DMS 273 (cell line): ENCODE measurements at regions not wholly inside any gene's neighbourhood (a gene's known extent, or its start where the extent isn't known, plus 50 kb on each side); places are given as distances from the start of the nearest gene placed in this dataset.

Experiments
- DNase-seq: peaks from one replicate; lab custom pipeline; 2025; ENCODE audit not compliant: unreplicated experiment; lab: John Stamatoyannopoulos, UW

DNA sequence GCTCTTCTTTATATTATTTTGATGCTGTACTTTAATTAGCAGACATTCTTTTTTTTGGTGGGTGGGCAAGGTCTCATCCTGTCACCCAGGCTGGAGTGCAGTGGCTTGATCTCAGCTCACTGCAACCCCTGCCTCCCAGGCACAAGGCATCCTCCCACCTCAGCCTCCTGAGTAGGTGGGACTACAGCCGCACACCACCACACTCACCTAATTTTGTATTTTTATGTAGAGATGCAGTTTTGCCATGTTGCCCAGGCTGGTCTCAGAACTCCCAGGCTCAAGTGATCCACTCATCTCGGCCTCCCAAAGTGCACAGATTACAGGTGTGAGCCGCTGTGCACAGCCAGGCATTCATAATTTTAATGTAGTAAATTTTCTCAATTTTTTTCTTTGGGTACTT is 608.1 kb downstream of the ZNF385D start:
- DNase-seq, result no peak

DNA sequence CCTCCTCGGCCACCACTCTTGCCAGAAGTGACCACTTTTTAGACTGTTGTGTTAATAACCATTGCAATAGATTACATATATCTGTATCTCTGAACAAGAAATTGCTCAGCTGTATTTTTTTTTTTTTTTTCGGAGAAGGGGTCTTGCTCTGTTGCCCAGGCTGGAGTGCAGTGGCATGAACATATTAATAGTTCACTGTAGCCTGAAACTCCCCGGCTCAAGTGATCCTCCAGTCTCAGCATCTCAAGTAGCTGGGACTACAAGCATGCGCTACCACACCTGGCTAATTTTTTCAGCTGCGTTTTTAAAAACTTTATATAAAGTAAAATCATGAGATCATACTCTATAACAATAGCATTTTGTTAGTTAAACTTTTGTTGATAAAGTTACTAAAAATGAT is 609.0 kb downstream of the ZNF385D start:
- DNase-seq, result no peak

DNA sequence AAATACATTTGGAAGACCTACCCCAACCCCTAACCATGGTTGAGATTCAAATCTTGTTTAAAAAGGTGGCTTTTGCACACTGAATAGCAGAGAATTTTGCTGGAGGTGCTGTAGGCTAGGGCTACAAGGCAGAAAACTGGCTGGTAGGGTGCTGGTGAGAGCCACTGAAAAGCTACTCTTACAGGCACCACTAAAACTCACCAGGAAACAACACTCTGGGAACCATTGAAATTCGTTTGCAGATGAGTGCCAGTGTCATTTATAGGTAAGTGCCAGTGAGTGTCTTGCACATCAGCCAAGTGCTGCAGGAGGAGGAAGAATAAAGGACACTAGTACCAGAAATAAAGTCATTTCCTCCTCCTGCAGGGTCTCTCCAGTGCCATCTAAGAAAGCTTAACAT is 610.2 kb downstream of the ZNF385D start:
- DNase-seq, result no peak

DNA sequence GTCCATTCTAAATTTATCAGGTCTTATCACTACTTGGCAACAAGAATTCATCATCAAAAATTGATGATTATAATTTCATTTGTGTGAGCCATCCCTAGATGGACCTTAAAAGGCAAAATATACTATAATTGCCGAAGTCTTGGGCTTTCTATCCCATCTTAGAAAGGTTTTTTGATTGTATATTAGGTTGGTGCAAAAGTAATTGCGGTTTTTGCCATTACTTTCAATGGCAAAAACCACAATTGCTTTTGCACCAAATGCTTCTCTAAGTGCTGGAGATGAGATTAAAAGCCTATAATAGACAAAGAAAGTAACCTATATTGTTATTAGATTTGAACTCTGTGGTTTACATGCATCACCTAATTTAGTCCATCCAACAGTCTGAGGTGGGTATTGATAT is 612.9 kb downstream of the ZNF385D start:
- DNase-seq, result no peak

DNA sequence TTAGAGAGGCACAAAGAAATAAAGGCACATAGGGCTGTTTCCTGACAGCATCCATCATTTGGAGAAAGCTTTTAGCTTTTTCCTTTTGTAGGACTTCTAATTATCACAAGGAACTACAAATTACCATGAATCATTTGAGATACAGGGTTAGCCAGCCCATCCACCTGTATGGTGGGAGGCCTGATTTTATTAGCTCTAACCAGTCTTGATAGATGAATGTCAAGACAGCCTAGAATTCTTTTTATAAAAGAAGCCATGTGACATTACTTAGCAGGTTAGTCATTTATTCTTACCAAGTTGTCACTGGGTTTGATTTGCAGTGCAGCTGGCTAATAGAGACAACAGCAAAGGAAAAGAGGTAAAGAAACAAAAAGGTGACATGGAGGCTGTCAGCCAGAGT is 618.1 kb downstream of the ZNF385D start:
- no peak for DNase-seq

DNA sequence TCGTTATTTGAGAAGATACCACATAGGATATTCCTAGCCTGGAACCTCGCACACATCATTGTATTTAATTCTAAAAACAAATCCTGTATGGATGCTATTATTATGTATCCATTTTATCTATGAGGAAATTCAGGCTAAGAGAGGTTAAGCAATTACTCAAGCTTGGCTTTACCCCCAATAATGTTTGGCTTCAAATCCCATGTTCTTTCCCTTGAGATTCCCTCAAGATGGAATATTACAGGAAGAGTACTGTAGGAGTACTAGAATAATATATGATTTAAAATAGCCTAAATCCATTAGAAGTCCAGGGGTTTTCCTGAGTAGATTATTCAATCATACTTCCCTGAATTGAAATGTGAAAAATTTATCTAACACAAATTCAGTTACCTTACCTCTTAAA is 630.2 kb downstream of the ZNF385D start:
- DNase-seq, result no peak

DNA sequence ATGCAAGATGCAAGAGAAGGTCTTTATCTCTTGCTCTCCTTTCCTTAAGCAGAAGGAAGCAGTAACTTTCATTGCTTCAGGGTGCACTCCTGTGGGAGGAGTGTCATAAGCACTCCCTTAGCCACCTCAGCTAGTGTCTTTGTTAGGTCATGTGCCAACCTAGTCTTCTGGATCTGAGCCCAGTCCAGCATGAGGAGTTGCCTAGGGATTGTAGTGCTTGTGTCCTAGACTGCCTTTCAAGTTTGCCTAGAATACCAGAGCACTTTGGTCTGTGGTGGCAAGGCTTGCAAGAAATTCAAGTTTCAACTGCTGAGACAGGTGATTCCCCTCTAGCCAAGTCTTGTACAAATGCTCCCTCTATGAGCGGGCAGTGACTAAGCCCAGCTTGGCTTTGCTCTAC is 633.6 kb downstream of the ZNF385D start:
- peak; percentile 0 for DNase-seq

DNA sequence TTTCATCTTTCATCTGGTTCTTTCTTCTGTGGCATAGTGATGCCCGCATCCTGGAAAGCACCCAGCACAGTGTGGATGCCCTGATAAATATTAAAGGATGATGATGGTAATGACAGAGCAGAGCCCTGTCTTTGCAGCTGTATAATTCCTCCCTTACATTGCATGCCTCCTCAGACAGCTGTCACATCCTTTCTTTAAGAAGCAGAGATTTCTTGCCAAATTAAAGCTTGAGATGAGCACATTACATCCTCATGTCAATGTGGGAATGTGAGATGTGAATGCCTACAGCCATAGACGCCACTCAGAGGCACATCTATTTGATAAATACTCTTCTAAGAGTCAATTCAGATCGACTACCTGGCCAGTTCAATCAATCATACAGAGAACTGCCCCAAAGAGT is 642.0 kb downstream of the ZNF385D start:
- DNase-seq, result no peak

DNA sequence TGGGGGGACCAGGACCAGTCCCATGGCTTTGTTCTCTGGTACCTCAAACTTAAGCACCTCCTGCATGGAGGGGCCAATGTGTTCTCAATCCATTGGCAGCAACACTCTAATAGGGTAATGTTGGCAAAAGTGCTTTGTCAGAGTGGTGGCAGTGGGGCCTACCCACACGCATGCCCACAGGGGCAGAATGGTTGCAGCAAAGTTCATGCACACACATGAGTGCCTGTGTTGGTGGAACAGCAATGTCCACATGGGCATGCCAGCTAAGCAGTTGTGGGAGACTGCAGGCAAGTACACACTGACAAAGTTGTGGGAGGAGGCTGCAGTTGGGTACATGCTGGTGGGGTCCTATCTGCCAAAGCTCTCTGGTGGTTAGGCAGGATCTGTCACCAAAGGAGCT is 645.2 kb downstream of the ZNF385D start:
- no peak for DNase-seq

DNA sequence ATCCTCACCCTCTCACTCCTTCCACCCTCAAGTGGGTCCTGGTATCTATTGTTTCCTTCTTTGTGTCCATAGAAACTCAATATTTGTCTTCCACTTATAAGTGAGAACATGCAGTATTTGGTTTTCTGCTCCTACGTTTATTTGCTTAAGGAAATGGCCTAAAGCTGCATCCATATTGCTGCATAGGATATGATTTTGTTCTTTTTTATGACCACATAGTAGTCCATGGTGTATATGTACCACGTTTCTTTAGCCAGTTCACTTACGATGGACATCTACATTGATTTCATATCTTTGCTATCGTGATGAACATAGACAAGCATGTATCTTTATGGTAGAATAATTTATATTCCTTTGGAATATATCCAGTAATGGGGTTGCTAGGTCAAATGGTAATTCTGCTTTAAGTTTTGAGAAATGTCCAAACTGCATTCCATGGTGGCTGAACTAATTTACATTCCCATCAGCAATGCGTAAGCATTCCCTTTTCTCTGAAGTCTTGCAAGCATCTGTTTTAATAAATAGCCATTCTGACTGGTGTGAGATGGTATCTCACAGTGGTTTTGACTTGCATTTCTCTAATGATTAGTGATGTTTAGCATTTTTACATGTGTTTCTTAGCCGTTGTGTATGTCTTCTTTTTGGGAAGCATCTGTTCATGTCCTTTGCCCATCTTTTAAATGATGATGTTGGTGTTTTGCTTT is 650.2 kb downstream of the ZNF385D start:
- DNase-seq, result no peak

DNA sequence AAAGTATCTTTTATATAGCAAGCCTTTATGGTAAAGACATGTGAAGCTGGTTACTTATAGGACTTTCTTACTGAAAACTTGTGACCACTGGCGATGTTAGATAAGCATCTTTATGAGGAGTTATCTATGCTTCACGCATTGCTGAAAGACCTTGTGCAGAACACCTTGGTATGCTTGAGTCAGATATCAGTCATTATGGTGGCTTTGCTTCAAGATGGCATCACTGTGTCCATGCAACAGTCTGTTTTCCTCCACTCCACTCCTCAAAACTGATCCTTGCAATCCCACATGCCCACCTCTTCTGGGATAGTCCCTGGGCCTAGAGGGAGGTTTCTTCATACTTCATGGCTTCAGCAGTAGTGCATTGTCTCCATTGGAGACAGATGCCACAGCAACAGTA is 656.3 kb downstream of the ZNF385D start:
- no peak for DNase-seq

DNA sequence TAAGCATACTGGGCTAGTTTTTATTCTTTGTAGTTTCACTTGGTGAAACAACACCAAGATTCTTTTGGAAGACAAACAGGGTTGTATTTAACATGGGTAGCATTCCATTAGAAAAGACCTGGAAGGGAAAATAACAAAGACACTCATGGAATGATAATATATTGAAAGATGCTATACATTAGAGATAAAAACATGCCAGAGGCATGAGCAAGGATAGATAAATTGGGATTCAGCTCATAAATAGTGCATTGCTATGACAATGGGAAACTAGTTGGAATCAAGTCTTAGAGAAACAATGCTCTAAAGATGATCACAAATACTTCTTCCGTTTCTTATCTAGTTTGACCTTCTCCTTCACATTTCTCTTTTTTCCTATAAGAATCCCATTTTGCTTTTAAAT is 677.4 kb downstream of the ZNF385D start:
- no peak for DNase-seq

DNA sequence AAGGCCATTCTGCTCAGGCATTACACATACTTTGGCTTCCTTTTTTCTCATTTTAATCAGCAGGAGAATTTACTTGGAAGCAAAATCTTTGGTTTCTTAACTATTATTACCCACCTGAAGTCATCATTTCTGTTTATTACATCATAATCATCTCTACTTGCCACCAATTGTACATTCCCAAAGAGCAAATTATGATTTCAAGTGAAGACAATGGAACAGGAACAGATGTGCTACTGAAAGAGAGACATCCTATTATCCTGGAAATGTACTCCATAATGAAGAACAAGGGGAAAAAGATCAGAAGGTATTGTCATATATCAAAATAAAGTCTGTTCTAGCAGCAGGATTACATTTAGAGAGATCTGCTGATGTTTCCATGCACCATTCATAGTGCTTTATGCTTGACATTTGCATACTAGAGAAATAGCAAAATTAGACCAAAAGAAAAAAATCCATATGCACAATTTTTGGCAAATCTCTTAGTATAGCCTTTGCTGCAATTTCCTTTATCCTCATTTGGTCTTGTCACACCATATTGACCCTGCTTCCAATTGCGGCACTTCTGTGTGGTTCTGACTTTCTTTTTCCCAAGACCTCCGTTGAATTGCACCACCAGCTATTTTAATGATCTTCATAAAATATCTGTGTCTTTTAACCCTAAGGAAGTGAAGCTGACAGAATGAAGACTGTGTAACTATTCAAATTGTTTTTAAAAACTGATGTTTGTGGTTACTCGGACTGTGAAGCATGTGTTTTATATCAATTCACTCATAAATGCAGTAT is 683.8 kb downstream of the ZNF385D start:
- DNase-seq, result no peak

DNA sequence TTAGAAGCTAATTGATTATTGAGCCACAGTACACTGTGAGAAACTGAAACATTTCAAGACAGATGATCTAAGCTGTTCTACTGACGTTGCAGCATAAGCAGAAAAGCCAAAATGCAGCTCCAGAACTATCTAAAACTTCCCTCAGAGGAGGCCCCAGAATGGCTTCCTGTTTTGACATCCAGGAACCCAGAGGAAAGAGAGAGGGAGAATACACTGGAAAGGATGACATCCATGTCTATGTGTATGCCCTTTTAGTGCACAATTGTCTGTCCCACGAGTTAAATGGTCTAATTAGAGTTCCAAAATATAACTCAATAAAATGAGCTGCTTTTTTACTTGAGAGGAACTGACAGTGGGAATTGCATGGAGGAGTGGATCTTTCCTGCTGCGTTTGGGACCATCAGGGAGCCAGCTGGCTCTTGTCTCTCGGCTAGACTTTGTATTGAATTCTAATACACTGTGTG is 688.1 kb downstream of the ZNF385D start:
- no peak for DNase-seq

DNA sequence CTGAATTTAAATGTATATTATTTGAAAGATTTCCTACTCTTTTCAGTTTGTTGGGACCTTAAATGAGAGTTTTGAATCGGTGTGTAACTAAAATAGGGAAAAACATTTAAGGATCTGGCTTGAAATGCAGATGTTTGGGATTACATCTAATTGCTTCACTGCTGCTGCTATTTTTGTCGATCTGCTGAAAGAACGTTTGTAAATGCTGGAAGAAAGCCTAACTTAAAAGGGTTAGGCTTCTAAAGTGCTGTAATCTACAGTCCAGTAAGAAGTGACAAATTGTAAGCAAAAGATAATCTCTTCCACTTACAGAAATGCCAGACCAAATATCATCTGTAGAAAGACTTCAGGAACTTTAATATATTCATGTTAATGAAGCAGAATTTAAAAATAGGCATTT is 691.6 kb downstream of the ZNF385D start:
- peak; percentile 7 for DNase-seq

DNA sequence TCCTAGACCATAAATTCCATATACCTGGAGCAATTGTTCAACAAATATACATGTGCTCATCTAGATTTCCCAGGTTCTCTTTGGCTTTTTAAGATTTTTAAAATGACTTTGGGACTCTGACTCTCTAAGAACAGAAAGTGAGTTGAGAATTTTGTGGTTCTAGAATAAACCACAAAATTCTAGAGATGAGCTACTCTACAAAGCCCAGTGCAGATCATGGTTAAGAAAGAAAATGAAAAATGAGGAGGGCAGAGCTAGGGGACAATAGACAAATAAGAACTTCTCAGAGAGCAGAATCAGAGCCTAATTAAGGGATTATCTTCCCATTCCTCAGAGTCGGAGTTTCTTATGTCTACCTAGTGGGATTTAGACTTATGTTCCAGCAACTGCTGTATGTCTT is 694.7 kb downstream of the ZNF385D start:
- DNase-seq, result no peak

DNA sequence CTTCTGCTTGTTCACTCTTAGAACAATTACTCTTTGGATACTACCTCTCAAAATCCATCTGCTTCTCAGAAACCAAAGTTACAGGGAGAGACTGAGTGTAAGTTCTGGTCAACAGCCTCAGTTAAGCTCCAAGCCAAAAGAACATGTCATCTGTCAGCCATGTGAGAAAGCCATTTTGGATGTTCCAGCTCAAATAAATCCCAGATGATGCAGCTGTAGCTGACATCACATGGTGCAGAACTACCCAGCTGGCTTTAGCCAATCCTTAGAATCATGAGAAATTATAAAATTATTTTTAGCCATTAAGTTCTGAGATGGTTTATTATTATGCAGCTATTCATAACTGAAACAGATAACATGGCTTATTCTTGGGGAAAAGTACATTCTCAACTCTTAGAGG is 696.0 kb downstream of the ZNF385D start:
- no peak for DNase-seq

DNA sequence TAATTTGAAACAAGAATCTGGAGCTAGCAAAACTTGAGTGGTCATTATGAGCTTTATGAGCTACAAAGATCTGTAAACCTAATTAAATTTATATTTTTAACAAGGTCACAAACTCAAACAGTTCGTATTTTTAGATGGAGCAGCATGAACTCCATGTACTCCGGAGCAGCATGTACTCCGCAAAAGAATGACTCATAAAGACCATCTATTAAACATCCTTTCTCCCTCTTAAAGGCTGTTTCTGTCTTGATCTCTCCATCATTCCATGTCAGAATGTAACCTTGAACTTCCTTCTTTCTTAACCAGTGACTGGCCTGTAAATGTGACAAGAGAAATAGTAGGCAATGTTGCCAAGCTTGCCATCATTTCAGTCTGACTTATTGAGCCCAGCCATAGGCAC is 696.9 kb downstream of the ZNF385D start:
- DNase-seq, result no peak

DNA sequence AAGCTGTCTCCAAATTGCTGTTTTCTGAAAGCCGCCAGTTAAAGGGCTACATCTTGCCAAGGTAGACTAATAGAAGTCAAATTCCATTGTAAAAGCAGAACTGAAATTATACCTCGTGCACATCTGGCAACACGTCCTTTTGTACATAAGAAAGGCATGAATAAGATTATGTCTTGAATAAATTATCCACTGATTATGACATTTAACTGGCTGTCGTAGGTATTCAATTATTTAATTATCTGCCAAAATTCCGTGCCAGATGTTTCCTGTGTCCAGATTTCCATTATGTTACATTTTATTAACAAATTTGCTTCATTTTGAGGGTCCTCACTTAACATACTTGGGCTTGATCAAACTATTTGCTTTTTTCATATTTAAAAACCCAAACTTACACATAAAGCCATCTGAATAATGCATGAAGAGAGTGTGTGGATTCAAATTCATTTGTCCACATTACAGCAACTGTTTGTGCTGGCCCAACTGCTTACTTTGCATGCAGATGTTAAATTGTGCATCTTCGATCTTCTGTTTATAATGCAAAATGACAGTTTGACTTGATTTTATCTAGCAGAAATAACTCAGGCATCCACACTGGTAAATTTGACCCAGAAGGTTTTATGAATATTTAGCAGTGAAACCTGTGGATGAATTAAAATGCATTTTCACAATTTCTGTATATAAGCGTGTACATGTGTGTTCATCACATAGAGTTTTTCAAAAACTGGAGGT is 701.5 kb downstream of the ZNF385D start:
- DNase-seq, result peak; percentile 20

DNA sequence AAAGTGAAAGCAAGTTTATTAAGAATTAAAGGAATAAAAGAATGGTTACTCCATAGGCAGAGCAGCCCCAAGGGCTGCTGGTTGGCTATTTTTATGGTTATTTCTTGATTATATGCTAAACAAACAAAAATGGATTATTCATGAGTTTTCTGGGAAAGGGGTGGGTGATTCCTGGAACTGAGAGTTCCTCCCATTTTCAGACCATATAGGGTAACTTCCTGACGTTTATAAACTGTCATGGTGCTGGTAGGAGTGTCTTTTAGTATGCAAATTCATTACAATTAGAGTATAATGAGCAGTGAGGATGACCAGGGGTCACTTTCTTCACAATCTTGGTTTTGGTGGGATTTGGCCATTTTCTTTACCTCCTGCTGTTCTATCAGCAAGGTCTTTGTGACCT is 707.9 kb downstream of the ZNF385D start:
- no peak for DNase-seq

DNA sequence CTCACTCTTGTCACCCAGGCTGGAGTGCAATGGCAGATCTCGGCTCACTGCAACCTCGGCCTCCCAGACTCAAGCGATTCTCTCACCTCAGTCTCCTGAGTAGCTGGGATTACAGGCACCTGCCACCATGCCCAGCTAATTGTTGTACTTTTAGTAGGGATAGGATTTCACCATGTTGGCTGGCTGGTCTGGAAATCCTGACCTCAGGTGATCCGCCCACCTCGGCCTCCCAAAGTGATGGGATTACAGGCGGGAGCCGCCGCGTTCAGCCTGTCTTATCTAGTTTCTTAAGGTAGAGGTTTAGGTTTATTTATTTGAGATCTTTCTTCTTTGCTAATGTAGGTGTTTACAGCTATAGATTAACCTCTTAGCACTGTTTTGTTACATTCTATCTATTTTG is 708.8 kb downstream of the ZNF385D start:
- no peak for DNase-seq

DNA sequence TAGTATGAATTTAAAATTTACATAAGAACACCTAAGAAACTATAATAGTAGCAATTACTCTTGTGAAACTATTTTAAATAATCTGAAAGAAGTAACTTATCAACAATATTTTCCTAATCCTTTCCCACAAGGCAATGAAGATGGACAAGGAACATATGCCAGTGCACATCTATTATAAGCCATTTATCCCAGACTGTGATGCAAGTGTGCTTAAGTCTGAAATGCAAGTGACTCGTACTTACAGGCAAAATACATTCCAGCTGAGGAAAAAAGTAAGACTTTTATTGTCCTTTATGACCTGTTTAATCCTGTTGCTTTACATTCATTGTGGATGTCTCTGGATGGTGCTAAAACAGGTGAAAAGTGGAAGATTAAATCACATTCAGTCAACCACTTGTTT is 709.4 kb downstream of the ZNF385D start:
- DNase-seq, result no peak
